Ovary (tissue), 7 donors: ENCODE measurements at regions not wholly inside any gene's neighbourhood (a gene's known extent, or its start where the extent isn't known, plus 50 kb on each side); places are given as distances from the start of the nearest gene placed in this dataset.

Experiments
- DNase-seq, 5 donors: peaks; one replicate each; pipeline ENCODE4 v3.0.0-alpha.2; 2019 to 2020
- H3K27ac ChIP-seq, 2 donors: fragments of 200-600 bp; one replicate each; pipeline versions ENCODE4 v1.5.1 to v1.8.0; 2019 to 2022
- H3K27me3 ChIP-seq: fragments of 200-600 bp; one replicate; pipeline ENCODE4 v1.8.0; 2022
- H3K36me3 ChIP-seq: fragments of 200-600 bp; sonication (generic); one replicate; pipeline ENCODE4 v1.5.1; 2019
- H3K4me1 ChIP-seq: one replicate; pipeline ENCODE4 v1.8.1; 2013; ENCODE audit warnings: mild to moderate bottlenecking, moderate library complexity; ENCODE audit not compliant: insufficient read depth
- H3K4me3 ChIP-seq: fragments of 200-600 bp; sonication (generic); one replicate; pipeline ENCODE4 v1.5.1; 2017
- H3K9me3 ChIP-seq, 2 donors: fragments of 200-600 bp in 1 of 2; sonication (generic) in 1 of 2; one replicate each; pipeline versions ENCODE4 v1.5.1 to v1.8.1; 2013 to 2019; ENCODE audit warnings: mild to moderate bottlenecking in 1 of 2, moderate library complexity in 1 of 2
- CTCF ChIP-seq, 3 donors: fragments of 450-650 bp in 2 of 3; fragments of 200-600 bp in 1 of 3; IDR thresholded peaks; one replicate each; pipeline versions ENCODE4 v1.5.1 to v1.8.0; 2016 to 2022; ENCODE audit warnings: antibody characterized with exemption in 3 of 3, mild to moderate bottlenecking in 1 of 3
- EP300 ChIP-seq: sonication (generic); formaldehyde crosslinking; IDR thresholded peaks from one replicate; pipeline ENCODE4 v1.6.1; 2017; ENCODE audit warnings: antibody characterized with exemption
- POLR2A ChIP-seq: fragments of 450-650 bp; IDR thresholded peaks from one replicate; pipeline ENCODE4 v1.6.1; 2017; ENCODE audit warnings: antibody characterized with exemption, mild to moderate bottlenecking, moderate library complexity
- WGBS, 3 donors: extraction: QIAGEN DNeasy Blood & Tissue Kit in 1 of 3; methylation state at CpG; one replicate each; pipeline versions ENCODE4 v1.1.5 to v1.1.7; 2013 to 2017; 5-methylcytosine and 5-hydroxymethylcytosine counted together
- intact Hi-C, 4 donors: fragments of 100-400 bp; cut with DNase I; formaldehyde crosslinking; loops; one replicate each; pipeline versions ENCODE4 v1.11.0 to v1.15.1; 2022 to 2023
- donor health status: DM: no; HTN: no; CAD: no; lungs with moderate emphysema.
- donor health status: DM: no; HTN: no; CAD: no.
- donor health status: Bipolar disorder and iron deficiency.
- donor health status: DM: no; HTN: no; CAD: no.
- donor health status: DM: yes; HTN: yes; CAD: no.

GRCh38 chr10:113236998-113237397 is 287.0 kb downstream of the TCF7L2 start:
- Histone ChIP-seq H3K4me1 (no peaks in the 10 kb centered on the region), H3K36me3 (no peaks in the 10 kb centered on the region), H3K27me3 (no peaks in the 10 kb centered on the region), H3K27ac (no peak overlapping the region), H3K9me3 (no peaks in the 10 kb centered on the region), H3K4me3 (no peak overlapping the region)
- no peak for DNase-seq
- 79 to 88% (median 81%) methylated on average over 5 of the region's 5 CpGs for WGBS, 3 donors
- intact Hi-C loops = no loop called here
- TF ChIP-seq CTCF (IDR thresholded peaks at IDR 0.05) = no peak
- TF ChIP-seq EP300 = no peak
- TF ChIP-seq POLR2A = no peak

GRCh38 chr10:113239566-113240350 is 289.7 kb downstream of the TCF7L2 start:
- Histone ChIP-seq H3K27ac (no peak overlapping the region), H3K4me3 (no peak overlapping the region), H3K36me3 (no peaks in the 10 kb centered on the region), H3K27me3 (no peaks in the 10 kb centered on the region), H3K9me3 (no peaks in the 10 kb centered on the region), H3K4me1 (no peaks in the 10 kb centered on the region)
- 71 to 74% (median 73%) methylated on average over 7 of the region's 7 CpGs for WGBS, 3 donors
- intact Hi-C loops = no loop called here
- TF ChIP-seq CTCF (IDR thresholded peaks at IDR 0.05) = no peak
- no peak for TF ChIP-seq EP300
- no peak for TF ChIP-seq POLR2A
- DNase-seq = no peak

GRCh38 chr10:113240736-113241135 is 290.7 kb downstream of the TCF7L2 start:
- WGBS, 3 donors = 88 to 92% (median 91%) methylated on average over 2 of the region's 2 CpGs
- intact Hi-C loops = no loop called here

DNA sequence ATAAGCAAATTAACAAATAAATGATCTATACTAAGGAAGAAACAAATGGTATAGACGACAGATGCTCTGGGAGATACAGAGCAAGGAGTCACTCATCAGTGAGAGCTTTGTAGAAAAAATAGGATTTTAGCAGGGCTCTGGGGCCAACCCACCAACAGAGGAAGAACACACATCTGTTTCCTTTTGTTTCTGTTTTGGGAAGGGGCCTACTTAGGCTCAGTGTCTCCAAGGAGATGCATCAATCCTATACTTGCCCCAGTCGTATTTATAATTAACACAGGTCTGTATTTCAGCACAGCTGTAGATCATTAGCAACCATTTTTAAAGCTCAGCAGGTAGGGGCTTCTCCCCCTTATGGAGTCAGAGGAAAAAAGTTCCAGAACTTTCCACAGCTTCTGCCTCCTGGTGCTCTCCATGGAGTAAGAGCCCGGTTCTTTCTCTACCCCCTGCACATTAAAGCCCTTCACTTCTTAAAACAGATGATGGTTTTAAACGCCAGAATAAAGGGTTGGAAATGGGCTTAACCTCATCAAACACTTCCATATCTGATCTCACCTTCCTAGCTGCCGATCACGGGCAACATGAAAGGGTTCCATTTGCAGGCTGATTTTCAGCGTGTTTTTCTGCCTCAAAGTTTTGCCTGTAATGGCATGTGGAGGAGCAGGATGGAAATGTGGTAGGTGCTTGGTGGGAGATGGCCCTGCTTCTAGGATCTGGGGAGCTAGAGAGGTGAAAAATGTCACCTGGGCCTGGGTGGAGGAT is 291.7 kb downstream of the TCF7L2 start:
- DNase-seq = no peak
- WGBS, 3 donors = 80 to 83% (median 81%) methylated on average over 7 of the region's 7 CpGs
- Histone ChIP-seq H3K27me3 (no peaks in the 10 kb centered on the region), H3K4me1 (no peaks in the 10 kb centered on the region), H3K27ac (no peak overlapping the region), H3K4me3 (no peak overlapping the region), H3K9me3 (no peaks in the 10 kb centered on the region), H3K36me3 (no peaks in the 10 kb centered on the region)
- intact Hi-C loops = no loop called here
- TF ChIP-seq CTCF (IDR thresholded peaks at IDR 0.05) = no peak
- no peak for TF ChIP-seq POLR2A
- no peak for TF ChIP-seq EP300

More at GRCh38 chr10:113240736-113241135, 290.7 kb downstream of the TCF7L2 start:
- H3K27ac ChIP-seq = no peak overlapping the region
- H3K4me1 ChIP-seq = no peaks in the 10 kb centered on the region
- H3K9me3 ChIP-seq = no peaks in the 10 kb centered on the region
- DNase-seq = no peak
- H3K36me3 ChIP-seq = no peaks in the 10 kb centered on the region
- no peaks in the 10 kb centered on the region for H3K27me3 ChIP-seq
- no peak for TF ChIP-seq POLR2A
- TF ChIP-seq CTCF (IDR thresholded peaks at IDR 0.05) = no peak
- no peak for TF ChIP-seq EP300
- no peak overlapping the region for H3K4me3 ChIP-seq
